ENCODE measurements at regions not wholly inside any gene's neighbourhood (a gene's known extent, or its start where the extent isn't known, plus 50 kb on each side); places are given as distances from the start of the nearest gene placed in this dataset.

DNA sequence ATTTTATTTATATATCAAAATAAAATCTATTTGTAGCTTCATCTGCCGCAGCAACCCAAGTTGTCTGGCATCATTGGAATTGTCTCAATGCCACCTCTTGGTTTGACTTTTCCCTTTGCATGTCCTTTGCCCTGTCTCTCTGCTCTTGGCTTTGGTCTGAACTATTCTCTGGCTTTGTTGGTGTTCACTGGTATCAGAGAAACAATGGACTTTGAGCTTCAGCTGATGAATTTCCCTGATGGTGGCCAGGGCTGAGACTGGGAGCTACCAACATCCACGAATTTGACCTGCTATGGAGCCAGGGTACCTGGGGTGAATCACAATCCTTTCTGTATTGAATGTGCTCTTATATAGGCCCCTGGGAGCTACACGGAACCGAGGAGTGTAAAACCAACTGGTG, 311.7 kb upstream of the KIAA1217 start:
- DNase-seq (ENCODE audit: low read depth, low spot score) = no peak
- CTCF ChIA-PET = no interaction called here
- no peak overlapping the region for H3K4me3 ChIP-seq (ENCODE audit: low read depth, low read length)
- TF ChIP-seq, protein P1, sequence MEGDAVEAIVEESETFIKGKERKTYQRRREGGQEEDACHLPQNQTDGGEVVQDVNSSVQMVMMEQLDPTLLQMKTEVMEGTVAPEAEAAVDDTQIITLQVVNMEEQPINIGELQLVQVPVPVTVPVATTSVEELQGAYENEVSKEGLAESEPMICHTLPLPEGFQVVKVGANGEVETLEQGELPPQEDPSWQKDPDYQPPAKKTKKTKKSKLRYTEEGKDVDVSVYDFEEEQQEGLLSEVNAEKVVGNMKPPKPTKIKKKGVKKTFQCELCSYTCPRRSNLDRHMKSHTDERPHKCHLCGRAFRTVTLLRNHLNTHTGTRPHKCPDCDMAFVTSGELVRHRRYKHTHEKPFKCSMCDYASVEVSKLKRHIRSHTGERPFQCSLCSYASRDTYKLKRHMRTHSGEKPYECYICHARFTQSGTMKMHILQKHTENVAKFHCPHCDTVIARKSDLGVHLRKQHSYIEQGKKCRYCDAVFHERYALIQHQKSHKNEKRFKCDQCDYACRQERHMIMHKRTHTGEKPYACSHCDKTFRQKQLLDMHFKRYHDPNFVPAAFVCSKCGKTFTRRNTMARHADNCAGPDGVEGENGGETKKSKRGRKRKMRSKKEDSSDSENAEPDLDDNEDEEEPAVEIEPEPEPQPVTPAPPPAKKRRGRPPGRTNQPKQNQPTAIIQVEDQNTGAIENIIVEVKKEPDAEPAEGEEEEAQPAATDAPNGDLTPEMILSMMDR (IDR thresholded peaks at IDR 0.05; ENCODE audit: insufficient read depth, low read length, missing control alignments) = no peak
- POLR2A ChIA-PET = no interaction called here

- no peak overlapping the region for H3K4me3 ChIP-seq (ENCODE audit: low read depth, low read length)
- POLR2A ChIA-PET = no interaction called here
- TF ChIP-seq, protein P1 (IDR thresholded peaks at IDR 0.05; ENCODE audit: insufficient read depth, low read length, missing control alignments) = no peak
- DNase-seq (ENCODE audit: low read depth, low spot score) = no peak
- CTCF ChIA-PET = no interaction called here
These were observed 311.1 kb upstream of the KIAA1217 start for GRCh38 chr10:23897861-23898260.

- no peak for DNase-seq (ENCODE audit: low read depth, low spot score)
- ChIA-PET CTCF (no interaction called here), POLR2A (no interaction called here)
- no peak overlapping the region for H3K4me3 ChIP-seq (ENCODE audit: low read depth, low read length)
- TF ChIP-seq, protein P1 (IDR thresholded peaks at IDR 0.05; ENCODE audit: insufficient read depth, low read length, missing control alignments) = no peak
These were observed 309.8 kb upstream of the KIAA1217 start for GRCh38 chr10:23899166-23899565.

GRCh38 chr10:23910291-23910690, 298.6 kb upstream of the KIAA1217 start:
- TF ChIP-seq, protein P1 (IDR thresholded peaks at IDR 0.05; ENCODE audit: insufficient read depth, low read length, missing control alignments) = no peak
- no peak overlapping the region for H3K4me3 ChIP-seq (ENCODE audit: low read depth, low read length)
- CTCF ChIA-PET = no interaction called here
- POLR2A ChIA-PET = no interaction called here
- no peak for DNase-seq (ENCODE audit: low read depth, low spot score)

GRCh38 chr10:23912884-23913404, 296.0 kb upstream of the KIAA1217 start:
- H3K4me3 ChIP-seq (ENCODE audit: low read depth, low read length) = no peak overlapping the region
- ChIA-PET POLR2A (no interaction called here), CTCF (no interaction called here)
- DNase-seq (ENCODE audit: low read depth, low spot score) = no peak
- TF ChIP-seq, protein P1 (IDR thresholded peaks at IDR 0.05; ENCODE audit: insufficient read depth, low read length, missing control alignments) = no peak

- TF ChIP-seq, protein P1 (IDR thresholded peaks at IDR 0.05; ENCODE audit: insufficient read depth, low read length, missing control alignments) = no peak
- no peak for DNase-seq (ENCODE audit: low read depth, low spot score)
- CTCF ChIA-PET = no interaction called here
- H3K4me3 ChIP-seq (ENCODE audit: low read depth, low read length) = no peak overlapping the region
- POLR2A ChIA-PET = no interaction called here
These were observed 294.3 kb upstream of the KIAA1217 start for GRCh38 chr10:23914641-23915040.

All from AG04449 (cell line).